Small intestine (tissue), 7 donors: ENCODE measurements at regions not wholly inside any gene's neighbourhood (a gene's known extent, or its start where the extent isn't known, plus 50 kb on each side); places are given as distances from the start of the nearest gene placed in this dataset.
"Not testable (repeated sequence)": the region's sequence is repeated elsewhere in the genome, so short reads cannot be mapped to it uniquely, and the experiment has no call there.

Experiments used
- DNase-seq, 2 donors: peaks; one replicate each; pipeline versions ENCODE4 v3.0.0 to v3.0.0-alpha.2; 2013
- FAIRE-seq: peaks from 2 replicates; lab custom pipeline; 2012; peaks lifted over from hg19 to GRCh38; lab: Jason Lieb, UNC
- H3K27ac ChIP-seq, 3 donors: one replicate each; pipeline ENCODE4 v1.5.1; 2013; ENCODE audit warnings: low read length in 2 of 3, mild to moderate bottlenecking in 2 of 3, control low read depth in 1 of 3, inconsistent platforms in 1 of 3, low read depth in 1 of 3, moderate library complexity in 1 of 3
- H3K27me3 ChIP-seq, 3 donors: one replicate each; pipeline ENCODE4 v1.6.1; 2013; ENCODE audit warnings: low read length in 3 of 3, inconsistent platforms in 1 of 3; ENCODE audit not compliant: control insufficient read depth in 3 of 3, insufficient read depth in 3 of 3
- H3K36me3 ChIP-seq, 3 donors: one replicate each; pipeline ENCODE4 v1.6.1; 2013; ENCODE audit warnings: low read length in 3 of 3, inconsistent platforms in 1 of 3, low read depth in 1 of 3, mild to moderate bottlenecking in 1 of 3, moderate library complexity in 1 of 3; ENCODE audit not compliant: control insufficient read depth in 3 of 3, insufficient read depth in 2 of 3
- H3K4me1 ChIP-seq, 3 donors: one replicate each; pipeline ENCODE4 v1.6.1; 2013; ENCODE audit warnings: low read length in 2 of 3, inconsistent platforms in 1 of 3, low read depth in 1 of 3, mild to moderate bottlenecking in 1 of 3, moderate library complexity in 1 of 3; ENCODE audit not compliant: control insufficient read depth in 3 of 3, insufficient read depth in 2 of 3
- H3K4me3 ChIP-seq, 3 donors: one replicate each; pipeline ENCODE4 v1.5.1; 2013; ENCODE audit warnings: low read length in 3 of 3, control low read depth in 1 of 3, inconsistent platforms in 1 of 3, low read depth in 1 of 3, mild to moderate bottlenecking in 1 of 3, moderate library complexity in 1 of 3
- H3K9me3 ChIP-seq, 2 donors: one replicate each; pipeline ENCODE4 v1.6.1; 2013; ENCODE audit warnings: low read depth in 1 of 2, low read length in 1 of 2; ENCODE audit not compliant: control insufficient read depth in 2 of 2, insufficient read depth in 1 of 2
- WGBS, 3 donors: extraction: QIAGEN DNeasy Blood & Tissue Kit; methylation state at CpG; one replicate each; pipeline ENCODE4 v1.1.7; 2013; 5-methylcytosine and 5-hydroxymethylcytosine counted together
- donor health status: healthy with polysubstance abuse.
- donor health status: control.
- donor health status: control.
- donor health status: Bipolar disorder and iron deficiency.
- donor health status: healthy.

DNA sequence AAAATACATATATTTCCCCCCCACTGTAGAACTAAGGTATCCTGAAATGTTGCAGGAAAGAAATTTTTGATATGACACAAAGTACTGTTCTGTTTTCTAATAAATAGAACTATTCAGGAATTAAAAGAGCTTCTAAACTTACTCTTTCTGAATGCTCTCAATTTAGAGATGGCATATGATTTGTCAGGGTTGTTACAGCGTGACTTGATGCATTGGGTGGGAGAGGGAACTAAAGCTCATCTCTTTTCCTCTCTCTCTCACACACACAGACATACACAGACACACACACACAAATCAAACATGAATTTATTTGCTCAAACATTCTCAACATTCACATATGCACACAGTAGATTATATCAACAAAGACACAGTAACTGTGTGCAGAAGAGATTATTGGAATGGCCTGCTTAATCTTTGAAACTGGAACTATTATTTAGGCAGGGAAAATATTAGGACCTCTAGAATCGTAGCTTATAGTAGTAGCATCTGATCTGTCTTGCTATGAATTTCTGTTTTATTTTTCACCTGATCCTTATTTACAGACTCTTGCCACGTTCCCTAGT is 807.4 kb upstream of the GBE1 start:
- Histone ChIP-seq H3K9me3 (no peaks in the 10 kb centered on the region), H3K4me3 (no peak overlapping the region), H3K27ac (no peak overlapping the region), H3K27me3 (no peaks in the 10 kb centered on the region), H3K4me1 (no peaks in the 10 kb centered on the region), H3K36me3 (no peaks in the 10 kb centered on the region)
- 36 to 51% (median 40%) methylated on average over 3 of the region's 3 CpGs for WGBS, 3 donors
- FAIRE-seq (no peak), DNase-seq (no peak)

DNA sequence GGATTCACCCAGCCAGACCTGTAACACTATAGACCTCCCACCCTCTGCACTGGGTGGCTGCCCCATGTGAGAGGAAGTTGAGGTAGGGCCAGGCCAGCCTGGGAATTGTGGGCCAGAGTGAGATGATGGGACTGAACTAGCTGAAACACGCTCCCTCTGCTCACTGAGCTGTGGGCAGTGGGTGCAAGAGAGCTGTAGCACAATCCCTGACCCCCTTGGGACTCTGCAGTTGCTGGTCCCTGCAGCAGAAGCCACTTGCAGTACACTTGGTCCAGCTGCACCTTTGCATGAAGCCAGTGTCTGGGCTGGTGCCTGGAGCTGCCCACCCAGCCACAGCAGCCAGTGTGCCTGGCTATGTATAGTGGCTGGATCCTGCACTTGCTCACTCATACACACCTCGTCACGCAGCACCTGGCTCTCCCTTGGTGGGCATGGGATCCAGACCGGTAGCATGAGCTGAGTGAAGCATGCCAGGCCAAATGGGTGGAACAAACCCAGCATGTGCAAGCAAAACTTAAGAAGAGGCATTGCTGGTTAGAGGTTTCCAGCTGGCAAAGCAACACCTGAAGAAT is 805.7 kb upstream of the GBE1 start:
- FAIRE-seq (no peak), DNase-seq (no peak)
- Histone ChIP-seq H3K4me3 (no peak overlapping the region), H3K27me3 (no peaks in the 10 kb centered on the region), H3K9me3 (no peaks in the 10 kb centered on the region), H3K4me1 (no peaks in the 10 kb centered on the region), H3K36me3 (no peaks in the 10 kb centered on the region), H3K27ac (no peak overlapping the region)
- 79 to 85% (median 83%) methylated on average over 4 of the region's 4 CpGs for WGBS, 3 donors

GRCh38 chr3:82562896-82563295 is 801.5 kb upstream of the GBE1 start:
- no peaks in the 10 kb centered on the region for H3K27me3 ChIP-seq
- no peaks in the 10 kb centered on the region for H3K4me1 ChIP-seq
- 67 to 82% (median 72%) methylated on average over 2 of the region's 2 CpGs for WGBS, 3 donors
- H3K4me3 ChIP-seq: no peak overlapping the region
- DNase-seq (no peak), FAIRE-seq (no peak)
- H3K9me3 ChIP-seq: no peaks in the 10 kb centered on the region
- no peaks in the 10 kb centered on the region for H3K36me3 ChIP-seq
- no peak overlapping the region for H3K27ac ChIP-seq

DNA sequence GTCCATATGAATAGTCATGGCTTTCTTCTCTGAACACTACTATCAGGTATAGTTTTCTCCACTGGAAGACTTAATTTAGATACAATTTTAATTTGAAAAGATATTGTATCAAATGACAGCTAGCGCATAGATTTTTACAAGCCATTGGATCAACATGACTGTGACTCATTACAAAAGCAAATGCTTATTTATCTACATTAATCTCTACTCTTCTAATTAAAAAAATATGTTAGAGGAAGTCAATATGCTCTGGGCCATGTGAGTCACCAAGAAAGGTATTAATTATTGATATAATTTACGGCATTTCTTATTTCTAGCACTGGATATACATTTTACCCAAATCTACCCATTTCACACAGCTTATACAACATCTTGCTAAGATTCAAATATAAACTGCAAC is 800.3 kb upstream of the GBE1 start:
- Histone ChIP-seq H3K4me1 (no peaks in the 10 kb centered on the region), H3K4me3 (no peak overlapping the region), H3K36me3 (no peaks in the 10 kb centered on the region), H3K27me3 (no peaks in the 10 kb centered on the region), H3K9me3 (no peaks in the 10 kb centered on the region), H3K27ac (no peak overlapping the region)
- WGBS, 3 donors: 89 to 95% (median 92%) methylated on average over 2 of the region's 2 CpGs
- DNase-seq (no peak), FAIRE-seq (no peak)

DNA sequence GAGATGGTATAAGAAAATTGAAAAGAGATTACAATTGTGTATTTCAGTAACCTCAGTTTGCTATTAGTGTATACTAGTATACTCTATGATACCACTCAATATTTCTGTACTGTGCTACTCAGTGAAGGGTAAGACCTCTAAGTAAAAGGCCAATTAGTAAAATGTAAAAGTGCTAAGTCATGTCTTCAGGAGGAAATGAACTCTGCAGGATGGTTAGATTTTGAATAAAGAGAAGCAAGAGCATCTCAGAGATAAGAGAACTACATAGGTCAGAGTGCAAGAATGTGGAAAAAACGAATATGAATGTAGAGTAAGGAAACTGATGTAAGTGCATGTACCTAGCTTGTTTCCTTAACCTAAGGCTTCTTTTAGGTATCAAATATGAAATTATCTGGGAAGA is 796.6 kb upstream of the GBE1 start:
- Histone ChIP-seq H3K36me3 (no peaks in the 10 kb centered on the region), H3K9me3 (no peaks in the 10 kb centered on the region), H3K4me1 (no peaks in the 10 kb centered on the region), H3K4me3 (no peak overlapping the region), H3K27me3 (no peaks in the 10 kb centered on the region), H3K27ac (no peak overlapping the region)
- 19 to 33% (median 28%) methylated on average over 1 of the region's 1 CpG for WGBS, 3 donors
- FAIRE-seq: no peak
- DNase-seq: no peak

- no peak overlapping the region for H3K4me3 ChIP-seq
- WGBS, 3 donors: 84 to 87% (median 84%) methylated on average over 5 of the region's 5 CpGs
- FAIRE-seq (no peak), DNase-seq (no peak)
- H3K4me1 ChIP-seq: no peaks in the 10 kb centered on the region
- no peak overlapping the region for H3K27ac ChIP-seq
- peaks cover 0 to under 1% of the 10 kb centered on the region in 2 donors for H3K9me3 ChIP-seq
- H3K36me3 ChIP-seq: no peaks in the 10 kb centered on the region
- no peaks in the 10 kb centered on the region for H3K27me3 ChIP-seq
Measured at GRCh38 chr3:82556113-82556512, 794.7 kb upstream of the GBE1 start.

- not testable (repeated sequence) for DNase-seq
Measured at GRCh38 chr3:82542556-82542955, 781.1 kb upstream of the GBE1 start.

DNA sequence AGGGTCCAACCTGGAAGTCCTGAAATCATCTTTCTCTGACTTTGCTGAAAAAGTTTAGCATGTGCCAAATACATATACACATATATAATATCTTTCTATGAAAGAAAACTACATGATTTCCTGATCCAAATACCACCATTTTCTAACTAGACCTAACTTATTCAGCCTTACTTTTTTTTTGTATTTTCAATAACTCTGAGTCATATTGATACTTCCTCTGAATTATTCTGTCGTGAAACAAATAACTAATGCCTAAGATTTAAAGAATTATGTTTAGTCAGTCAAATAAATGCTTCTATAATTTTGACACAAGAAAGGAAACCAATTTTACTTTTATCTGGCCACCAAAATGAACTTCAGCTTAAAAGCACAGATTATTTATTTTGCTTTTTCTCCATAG is 760.2 kb upstream of the GBE1 start:
- no peak overlapping the region for H3K4me3 ChIP-seq
- H3K4me1 ChIP-seq: no peaks in the 10 kb centered on the region
- DNase-seq: no peak
- peaks cover 0 to 6% of the 10 kb centered on the region in 2 donors for H3K9me3 ChIP-seq
- 63 to 90% (median 77%) methylated on average over 1 of the region's 1 CpG for WGBS, 3 donors
- H3K27ac ChIP-seq: no peak overlapping the region
- FAIRE-seq: no peak
- H3K27me3 ChIP-seq: no peaks in the 10 kb centered on the region
- no peaks in the 10 kb centered on the region for H3K36me3 ChIP-seq

More at GRCh38 chr3:82542556-82542955, 781.1 kb upstream of the GBE1 start:
- 83 to 97% (median 91%) methylated on average over 2 of the region's 2 CpGs for WGBS, 3 donors
- not testable (repeated sequence) for H3K4me3 ChIP-seq, FAIRE-seq, H3K9me3 ChIP-seq, H3K27me3 ChIP-seq, H3K4me1 ChIP-seq, H3K36me3 ChIP-seq, H3K27ac ChIP-seq

DNA sequence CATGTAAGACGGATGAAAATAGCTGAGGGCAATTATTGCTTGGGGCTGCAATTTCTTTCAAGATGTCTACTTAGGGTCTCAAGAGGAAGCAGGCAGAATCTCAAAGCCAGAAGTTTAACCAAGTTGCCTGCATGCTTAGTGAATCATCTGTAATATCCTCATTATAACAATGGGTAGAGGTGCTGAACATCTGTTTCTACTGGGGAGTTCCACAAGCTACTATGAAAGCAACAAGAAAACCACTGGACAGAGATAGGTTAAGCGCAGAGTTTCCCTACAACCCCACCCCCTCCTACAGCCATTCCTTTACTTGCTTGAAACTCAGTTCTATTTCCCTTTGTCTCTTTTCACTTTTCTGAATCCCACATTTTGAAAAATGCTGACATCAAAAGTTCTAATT is 759.4 kb upstream of the GBE1 start:
- no peak overlapping the region for H3K27ac ChIP-seq
- 75 to 93% (median 77%) methylated on average over 2 of the region's 2 CpGs for WGBS, 3 donors
- DNase-seq (no peak), FAIRE-seq (no peak)
- H3K36me3 ChIP-seq: no peaks in the 10 kb centered on the region
- no peak overlapping the region for H3K4me3 ChIP-seq
- H3K9me3 ChIP-seq: peaks cover 0 to 6% of the 10 kb centered on the region in 2 donors
- H3K4me1 ChIP-seq: no peaks in the 10 kb centered on the region
- H3K27me3 ChIP-seq: no peaks in the 10 kb centered on the region
